Hepatocyte (in vitro differentiated cells): ENCODE measurements at regions not wholly inside any gene's neighbourhood (a gene's known extent, or its start where the extent isn't known, plus 50 kb on each side); places are given as distances from the start of the nearest gene placed in this dataset.

Experiments
- EZH2 ChIP-seq: fragments of 200-600 bp; sonication (generic); IDR thresholded peaks from 2 replicates; pipeline ENCODE4 v1.6.1; 2016; ENCODE audit warnings: antibody characterized with exemption, mild to moderate bottlenecking, borderline replicate concordance
- EZH2phosphoT487 ChIP-seq: fragments of 200-600 bp; sonication (generic); IDR thresholded peaks from one replicate; pipeline ENCODE4 v1.6.1; 2018; ENCODE audit warnings: antibody characterized with exemption, mild to moderate bottlenecking, low read depth, moderate library complexity; ENCODE audit not compliant: unreplicated experiment, severe bottlenecking
- TF ChIP-seq, protein P1 (sequence below): fragments of 200-600 bp; sonication (generic); IDR thresholded peaks from 2 replicates; pipeline ENCODE4 v1.5.1; 2016; ENCODE audit warnings: antibody characterized with exemption, mild to moderate bottlenecking; ENCODE audit not compliant: poor library complexity

DNA sequence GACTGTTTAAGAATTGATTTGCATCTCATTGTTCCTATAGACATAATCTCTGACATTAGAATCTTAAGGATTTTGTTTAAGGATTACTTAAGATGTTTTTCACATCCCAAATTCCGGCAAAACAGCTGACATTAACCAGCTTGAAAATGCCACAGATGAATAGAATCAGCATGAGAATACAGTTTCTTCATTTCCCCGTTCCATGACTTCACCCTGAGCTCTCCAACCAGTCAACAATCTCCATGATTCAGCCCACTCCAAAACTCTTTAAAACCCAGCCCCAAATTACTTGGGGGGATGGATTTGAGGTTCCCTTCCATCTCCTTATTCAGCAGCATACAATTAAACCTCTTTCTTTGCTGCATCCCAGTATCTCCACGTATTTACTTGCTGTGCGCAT is 201.0 kb downstream of the LYPLAL1 start:
- TF ChIP-seq, protein P1, sequence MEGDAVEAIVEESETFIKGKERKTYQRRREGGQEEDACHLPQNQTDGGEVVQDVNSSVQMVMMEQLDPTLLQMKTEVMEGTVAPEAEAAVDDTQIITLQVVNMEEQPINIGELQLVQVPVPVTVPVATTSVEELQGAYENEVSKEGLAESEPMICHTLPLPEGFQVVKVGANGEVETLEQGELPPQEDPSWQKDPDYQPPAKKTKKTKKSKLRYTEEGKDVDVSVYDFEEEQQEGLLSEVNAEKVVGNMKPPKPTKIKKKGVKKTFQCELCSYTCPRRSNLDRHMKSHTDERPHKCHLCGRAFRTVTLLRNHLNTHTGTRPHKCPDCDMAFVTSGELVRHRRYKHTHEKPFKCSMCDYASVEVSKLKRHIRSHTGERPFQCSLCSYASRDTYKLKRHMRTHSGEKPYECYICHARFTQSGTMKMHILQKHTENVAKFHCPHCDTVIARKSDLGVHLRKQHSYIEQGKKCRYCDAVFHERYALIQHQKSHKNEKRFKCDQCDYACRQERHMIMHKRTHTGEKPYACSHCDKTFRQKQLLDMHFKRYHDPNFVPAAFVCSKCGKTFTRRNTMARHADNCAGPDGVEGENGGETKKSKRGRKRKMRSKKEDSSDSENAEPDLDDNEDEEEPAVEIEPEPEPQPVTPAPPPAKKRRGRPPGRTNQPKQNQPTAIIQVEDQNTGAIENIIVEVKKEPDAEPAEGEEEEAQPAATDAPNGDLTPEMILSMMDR = no peak
- TF ChIP-seq EZH2 (no peak), EZH2phosphoT487 (no peak)
